ENCODE measurements at regions not wholly inside any gene's neighbourhood (a gene's known extent, or its start where the extent isn't known, plus 50 kb on each side); places are given as distances from the start of the nearest gene placed in this dataset.

DNA sequence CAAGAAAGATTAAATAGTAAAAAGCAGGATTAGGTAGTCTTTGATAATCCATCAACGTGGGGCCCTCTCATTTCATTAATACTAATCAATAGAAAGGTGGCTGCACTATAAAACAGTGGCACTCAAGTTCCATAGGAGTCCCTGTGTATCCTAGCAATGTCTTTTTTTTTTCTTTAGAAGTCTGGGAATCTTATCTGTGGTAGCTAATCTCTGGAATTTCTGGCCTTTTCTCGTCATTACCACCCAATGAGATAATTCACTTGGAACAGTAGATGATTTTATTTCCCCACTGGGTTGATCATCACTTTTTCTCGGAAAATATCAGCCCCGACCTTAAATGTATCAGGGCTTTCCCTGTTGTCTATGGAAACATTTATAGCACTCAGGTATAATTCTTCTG is 86.8 kb upstream of the CDH6 start:
- Histone ChIP-seq H3K4me2 (no peak overlapping the region), H3K4me3 (IDR thresholded peaks at IDR 0.05; ENCODE audit: insufficient read depth, low read depth, low read length) (no peak overlapping the region), H2AFZ (ENCODE audit: low read depth) (no peak overlapping the region), H3K9ac (no peak overlapping the region), H3K79me2 (ENCODE audit: insufficient read depth, low read depth) (no peaks in the 10 kb centered on the region), H3K27ac (no peak overlapping the region), H3K27me3 (ENCODE audit: insufficient read depth, low read depth) (no peaks in the 10 kb centered on the region), H3K4me1 (ENCODE audit: low read depth, poor library complexity, severe bottlenecking) (no peaks in the 10 kb centered on the region), H3K36me3 (ENCODE audit: insufficient read depth) (no peaks in the 10 kb centered on the region), H4K20me1 (ENCODE audit: insufficient read depth) (no peaks in the 10 kb centered on the region)
- TF ChIP-seq, protein P1, sequence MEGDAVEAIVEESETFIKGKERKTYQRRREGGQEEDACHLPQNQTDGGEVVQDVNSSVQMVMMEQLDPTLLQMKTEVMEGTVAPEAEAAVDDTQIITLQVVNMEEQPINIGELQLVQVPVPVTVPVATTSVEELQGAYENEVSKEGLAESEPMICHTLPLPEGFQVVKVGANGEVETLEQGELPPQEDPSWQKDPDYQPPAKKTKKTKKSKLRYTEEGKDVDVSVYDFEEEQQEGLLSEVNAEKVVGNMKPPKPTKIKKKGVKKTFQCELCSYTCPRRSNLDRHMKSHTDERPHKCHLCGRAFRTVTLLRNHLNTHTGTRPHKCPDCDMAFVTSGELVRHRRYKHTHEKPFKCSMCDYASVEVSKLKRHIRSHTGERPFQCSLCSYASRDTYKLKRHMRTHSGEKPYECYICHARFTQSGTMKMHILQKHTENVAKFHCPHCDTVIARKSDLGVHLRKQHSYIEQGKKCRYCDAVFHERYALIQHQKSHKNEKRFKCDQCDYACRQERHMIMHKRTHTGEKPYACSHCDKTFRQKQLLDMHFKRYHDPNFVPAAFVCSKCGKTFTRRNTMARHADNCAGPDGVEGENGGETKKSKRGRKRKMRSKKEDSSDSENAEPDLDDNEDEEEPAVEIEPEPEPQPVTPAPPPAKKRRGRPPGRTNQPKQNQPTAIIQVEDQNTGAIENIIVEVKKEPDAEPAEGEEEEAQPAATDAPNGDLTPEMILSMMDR (conservative IDR thresholded peaks at IDR 0.05; ENCODE audit: low read depth, low read length), result no peak

DNA sequence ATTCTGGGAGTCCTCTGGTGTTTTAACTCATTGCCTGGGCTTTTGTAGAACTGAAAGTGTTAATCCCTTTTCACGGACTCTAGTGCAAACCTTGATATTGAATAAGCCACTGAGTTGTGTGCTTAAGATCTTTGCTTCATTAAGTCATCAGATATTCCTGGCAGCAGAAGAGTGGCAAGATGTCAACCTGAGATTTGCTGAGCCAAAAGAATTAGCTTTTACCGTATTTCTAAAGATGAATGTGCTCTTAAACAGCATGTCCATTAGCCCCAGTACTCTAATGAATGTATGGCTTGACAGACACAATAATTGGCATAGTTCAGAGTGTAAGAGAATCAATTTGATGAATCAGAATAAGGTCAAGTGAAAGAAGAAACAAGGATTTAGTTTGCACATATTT is 87.2 kb upstream of the CDH6 start:
- no peaks in the 10 kb centered on the region for H3K79me2 ChIP-seq (ENCODE audit: insufficient read depth, low read depth)
- H3K36me3 ChIP-seq (ENCODE audit: insufficient read depth), result no peaks in the 10 kb centered on the region
- H3K27me3 ChIP-seq (ENCODE audit: insufficient read depth, low read depth), result no peaks in the 10 kb centered on the region
- H3K4me2 ChIP-seq, result no peak overlapping the region
- H3K4me1 ChIP-seq (ENCODE audit: low read depth, poor library complexity, severe bottlenecking), result no peaks in the 10 kb centered on the region
- H3K27ac ChIP-seq, result no peak overlapping the region
- no peak overlapping the region for H2AFZ ChIP-seq (ENCODE audit: low read depth)
- H4K20me1 ChIP-seq (ENCODE audit: insufficient read depth), result no peaks in the 10 kb centered on the region
- TF ChIP-seq, protein P1 (conservative IDR thresholded peaks at IDR 0.05; ENCODE audit: low read depth, low read length), result no peak
- no peak overlapping the region for H3K9ac ChIP-seq
- no peak overlapping the region for H3K4me3 ChIP-seq (IDR thresholded peaks at IDR 0.05; ENCODE audit: insufficient read depth, low read depth, low read length)

DNA sequence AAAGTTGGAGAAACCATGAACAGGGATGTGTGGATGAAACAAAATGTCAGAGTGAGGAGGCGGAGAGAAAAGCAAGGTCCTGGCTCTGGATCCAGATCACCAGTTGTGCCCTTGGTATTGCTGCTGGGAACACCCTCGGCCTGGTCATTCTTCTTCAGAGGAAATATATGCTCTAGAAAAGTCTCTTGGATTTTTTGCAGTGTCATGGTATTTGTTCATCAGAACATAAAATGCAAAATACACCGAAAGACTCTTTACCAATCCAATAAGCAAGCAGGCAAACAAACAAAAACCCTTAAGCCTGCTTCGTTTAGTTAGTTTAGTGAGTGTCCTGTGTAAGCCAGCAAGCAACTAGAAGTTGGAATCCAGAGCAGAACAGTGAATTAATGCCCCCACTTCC is 88.7 kb upstream of the CDH6 start:
- no peaks in the 10 kb centered on the region for H3K36me3 ChIP-seq (ENCODE audit: insufficient read depth)

DNA sequence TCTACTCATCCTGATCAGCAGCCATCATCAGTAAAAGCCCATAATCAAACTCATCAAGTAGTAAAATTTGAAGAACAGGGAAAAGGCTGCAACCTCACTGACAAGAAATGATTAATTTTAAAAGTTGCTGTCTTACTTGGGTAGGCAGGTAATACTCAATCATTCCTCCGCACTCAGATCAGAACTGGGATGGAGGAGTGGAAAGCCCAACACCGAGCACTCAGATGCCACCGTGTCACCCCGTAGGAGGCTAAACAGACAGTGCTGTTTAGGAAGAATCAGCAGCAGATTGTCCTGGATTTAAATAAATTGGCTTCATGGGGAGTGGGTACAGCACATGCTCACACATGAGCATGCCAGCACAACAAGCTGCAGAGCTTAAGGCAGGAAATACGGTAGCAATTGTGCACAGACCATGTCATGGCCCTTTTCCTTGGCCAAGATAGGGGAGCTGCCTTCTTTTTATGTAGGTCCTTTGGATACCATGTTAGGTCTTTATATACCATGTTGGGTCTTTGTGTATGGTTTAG is 92.6 kb upstream of the CDH6 start:
- H3K27me3 ChIP-seq (ENCODE audit: insufficient read depth, low read depth), result no peaks in the 10 kb centered on the region
- TF ChIP-seq, protein P1 (conservative IDR thresholded peaks at IDR 0.05; ENCODE audit: low read depth, low read length), result no peak
- no peaks in the 10 kb centered on the region for H4K20me1 ChIP-seq (ENCODE audit: insufficient read depth)
- H3K36me3 ChIP-seq (ENCODE audit: insufficient read depth), result no peaks in the 10 kb centered on the region
- no peak overlapping the region for H3K27ac ChIP-seq
- no peak overlapping the region for H3K4me2 ChIP-seq
- no peak overlapping the region for H3K9ac ChIP-seq
- H3K79me2 ChIP-seq (ENCODE audit: insufficient read depth, low read depth), result no peaks in the 10 kb centered on the region
- H3K4me3 ChIP-seq (IDR thresholded peaks at IDR 0.05; ENCODE audit: insufficient read depth, low read depth, low read length), result no peak overlapping the region
- H2AFZ ChIP-seq (ENCODE audit: low read depth), result no peak overlapping the region
- H3K4me1 ChIP-seq (ENCODE audit: low read depth, poor library complexity, severe bottlenecking), result no peaks in the 10 kb centered on the region

More for the DNA sequence above, 88.7 kb upstream of the CDH6 start:
- no peak overlapping the region for H2AFZ ChIP-seq (ENCODE audit: low read depth)
- no peak overlapping the region for H3K27ac ChIP-seq
- H3K79me2 ChIP-seq (ENCODE audit: insufficient read depth, low read depth), result no peaks in the 10 kb centered on the region
- no peaks in the 10 kb centered on the region for H3K4me1 ChIP-seq (ENCODE audit: low read depth, poor library complexity, severe bottlenecking)
- H3K4me2 ChIP-seq, result no peak overlapping the region
- no peaks in the 10 kb centered on the region for H3K27me3 ChIP-seq (ENCODE audit: insufficient read depth, low read depth)
- H4K20me1 ChIP-seq (ENCODE audit: insufficient read depth), result no peaks in the 10 kb centered on the region
- no peak overlapping the region for H3K4me3 ChIP-seq (IDR thresholded peaks at IDR 0.05; ENCODE audit: insufficient read depth, low read depth, low read length)
- TF ChIP-seq, protein P1 (conservative IDR thresholded peaks at IDR 0.05; ENCODE audit: low read depth, low read length), result no peak
- no peak overlapping the region for H3K9ac ChIP-seq
